Inflammatory macrophage (primary cell): ENCODE measurements at regions not wholly inside any gene's neighbourhood (a gene's known extent, or its start where the extent isn't known, plus 50 kb on each side); places are given as distances from the start of the nearest gene placed in this dataset.
"Not testable (repeated sequence)": the region's sequence is repeated elsewhere in the genome, so short reads cannot be mapped to it uniquely, and the experiment has no call there.

Source experiments
- DNase-seq, 2 donors: peaks; one replicate each; pipeline ENCODE4 v3.0.0-alpha.2; 2020 to 2022

- DNase-seq, result no peak
Observed at GRCh38 chr12:61523276-61523992, 736.8 kb upstream of the USP15 start.

DNA sequence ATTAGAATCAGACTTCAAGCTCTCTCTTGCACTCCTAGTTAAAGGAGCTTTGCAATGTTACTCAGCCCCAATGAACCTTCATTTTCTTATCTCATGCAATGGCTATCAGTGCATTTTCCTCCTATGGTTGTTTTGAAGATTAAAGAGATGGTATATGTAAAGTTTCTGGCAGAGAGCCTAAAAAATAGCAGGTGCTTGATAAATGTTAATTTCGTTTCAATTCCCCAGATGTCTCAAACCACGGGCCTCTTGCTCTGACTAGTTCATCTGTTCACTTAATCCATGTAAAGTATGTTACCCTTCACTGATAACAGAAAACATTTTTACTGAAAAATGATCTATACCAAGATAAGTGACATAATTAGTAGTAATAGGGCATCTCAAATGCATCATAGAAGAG lies 735.4 kb upstream of the USP15 start:
- DNase-seq, result no peak

DNA sequence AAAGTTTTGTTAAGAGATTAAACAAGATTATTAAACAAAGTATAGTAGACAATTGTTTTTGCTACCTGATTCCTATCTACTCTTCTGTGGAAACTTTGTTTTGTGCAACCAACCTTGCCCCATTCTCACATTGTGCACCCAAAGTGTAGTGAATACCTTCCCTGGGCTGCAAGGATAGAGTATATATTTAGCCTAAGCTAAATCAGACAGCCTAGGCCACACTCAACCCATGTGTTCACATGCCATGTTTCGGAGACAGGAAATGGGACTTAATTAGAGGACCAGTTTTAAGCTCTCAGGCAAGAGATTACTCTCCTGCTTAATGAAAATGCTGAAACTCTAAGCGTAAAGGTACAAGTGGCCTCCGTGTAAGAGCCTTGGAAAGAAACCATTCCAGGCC lies 734.9 kb upstream of the USP15 start:
- no peak for DNase-seq

DNA sequence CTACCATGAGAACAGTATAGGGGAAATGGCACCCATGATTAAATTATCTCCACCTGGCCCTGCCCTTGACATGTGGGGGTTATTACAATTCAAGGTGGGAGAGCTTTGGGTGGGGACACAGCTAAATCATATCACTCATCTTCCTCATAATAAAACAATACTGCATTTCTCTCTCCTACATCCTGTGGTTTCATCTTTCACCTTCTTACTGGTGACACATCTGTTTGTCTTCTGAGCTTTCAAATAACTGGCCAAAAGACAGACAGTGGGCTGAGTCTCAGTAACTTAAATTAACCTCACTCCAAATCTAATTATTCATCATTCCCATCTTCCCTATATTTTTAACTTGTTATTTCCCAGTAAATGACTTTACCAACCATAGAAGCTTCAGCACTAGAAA lies 729.7 kb upstream of the USP15 start:
- no peak for DNase-seq

DNA sequence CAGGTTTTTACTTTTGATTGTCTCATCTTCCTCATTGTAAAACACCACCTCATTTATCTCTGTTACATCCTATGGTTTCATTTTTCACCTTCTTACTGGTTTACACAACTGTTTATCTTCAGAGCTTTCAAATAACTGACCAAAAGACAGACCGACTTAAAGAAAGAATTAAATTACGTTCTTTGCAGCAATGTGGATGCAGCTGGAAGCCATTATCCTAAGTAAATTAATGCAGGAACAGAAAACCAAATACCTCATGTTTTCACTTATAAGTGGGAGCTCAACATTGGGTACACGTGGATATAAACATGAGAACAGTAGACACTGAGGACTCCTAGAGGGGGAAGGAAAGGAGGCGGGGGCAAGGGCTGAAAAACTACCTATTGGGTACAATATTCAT lies 729.0 kb upstream of the USP15 start:
- no peak for DNase-seq

DNA sequence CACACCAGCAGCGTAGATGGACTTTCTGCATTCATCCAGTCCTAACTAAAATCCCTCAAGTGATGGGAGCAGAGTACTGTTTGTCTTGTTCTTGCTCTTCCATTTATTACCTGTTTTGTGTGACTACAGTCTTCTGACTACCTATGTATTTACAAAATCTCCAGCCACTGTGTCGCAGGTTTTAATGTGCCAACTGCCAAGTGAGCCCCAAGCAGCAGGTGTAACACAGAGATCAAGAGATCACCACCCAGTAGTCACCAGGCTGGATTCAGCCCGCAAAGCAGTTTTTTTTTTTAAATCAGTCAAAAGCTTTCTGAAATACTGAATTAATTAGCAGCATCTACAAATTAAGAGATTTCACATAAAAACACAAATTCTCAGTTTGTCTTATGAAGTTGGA lies 724.1 kb upstream of the USP15 start:
- no peak for DNase-seq

- DNase-seq, result no peak
Observed at GRCh38 chr12:61536525-61536924, 723.7 kb upstream of the USP15 start.

DNA sequence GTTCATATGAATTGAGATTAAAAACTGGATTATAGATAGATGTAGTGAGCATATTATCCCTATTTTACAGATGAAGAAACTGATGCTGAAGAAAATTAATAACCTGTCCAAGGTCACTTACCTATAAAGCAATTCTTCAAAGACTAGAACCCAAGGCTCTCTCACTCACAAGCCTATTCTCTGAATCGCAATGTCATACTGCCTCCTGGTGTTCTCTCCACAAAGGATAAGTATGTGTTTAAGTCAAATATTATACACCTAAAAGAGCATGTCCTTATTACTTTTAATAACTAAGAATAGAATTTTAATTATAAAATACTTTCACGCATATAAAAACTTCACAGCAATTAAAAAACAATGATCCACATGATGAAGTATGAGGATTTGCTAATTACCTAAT lies 721.3 kb upstream of the USP15 start:
- no peak for DNase-seq

- no peak for DNase-seq
Observed at GRCh38 chr12:61542551-61542950, 717.7 kb upstream of the USP15 start.

DNA sequence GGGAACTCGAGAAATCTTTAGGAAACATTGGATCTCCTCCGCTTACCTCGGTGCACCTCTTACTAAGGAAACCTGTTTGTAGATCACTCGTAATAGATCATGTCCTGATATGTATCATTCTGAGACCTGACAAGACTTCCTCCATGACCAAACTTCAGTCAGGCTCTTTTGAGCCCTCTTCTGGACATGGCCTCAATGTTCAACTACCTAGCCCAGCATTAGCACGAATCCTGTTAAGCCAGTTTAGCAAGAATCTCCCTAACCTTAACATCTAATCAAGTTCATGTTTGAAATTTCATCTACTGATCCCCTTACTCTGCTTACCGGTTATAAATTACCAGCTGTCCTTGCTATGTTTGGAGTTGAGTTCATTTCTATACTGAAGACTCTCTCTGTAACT lies 713.9 kb upstream of the USP15 start:
- DNase-seq, result no peak

DNA sequence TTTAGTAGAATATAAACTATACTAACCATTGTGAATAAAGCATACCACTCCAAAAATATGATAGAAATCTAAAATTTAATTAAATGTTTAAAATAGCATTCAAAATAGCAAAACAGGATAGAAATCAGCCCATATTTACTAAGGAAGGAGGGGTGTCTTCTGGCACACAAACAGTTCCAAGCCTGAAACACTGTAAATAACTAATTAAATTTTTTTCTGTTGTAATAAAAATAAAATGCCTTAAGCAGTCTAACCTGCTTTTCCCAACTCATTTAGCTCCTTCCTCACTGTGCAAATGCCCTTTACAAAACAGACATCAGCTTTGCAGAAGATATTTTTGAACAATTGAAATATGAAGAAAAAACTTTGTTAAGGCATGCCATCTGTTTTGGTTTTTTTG lies 707.1 kb upstream of the USP15 start:
- DNase-seq, result no peak

- DNase-seq, result no peak
Observed at GRCh38 chr12:61554268-61555008, 705.8 kb upstream of the USP15 start.

DNA sequence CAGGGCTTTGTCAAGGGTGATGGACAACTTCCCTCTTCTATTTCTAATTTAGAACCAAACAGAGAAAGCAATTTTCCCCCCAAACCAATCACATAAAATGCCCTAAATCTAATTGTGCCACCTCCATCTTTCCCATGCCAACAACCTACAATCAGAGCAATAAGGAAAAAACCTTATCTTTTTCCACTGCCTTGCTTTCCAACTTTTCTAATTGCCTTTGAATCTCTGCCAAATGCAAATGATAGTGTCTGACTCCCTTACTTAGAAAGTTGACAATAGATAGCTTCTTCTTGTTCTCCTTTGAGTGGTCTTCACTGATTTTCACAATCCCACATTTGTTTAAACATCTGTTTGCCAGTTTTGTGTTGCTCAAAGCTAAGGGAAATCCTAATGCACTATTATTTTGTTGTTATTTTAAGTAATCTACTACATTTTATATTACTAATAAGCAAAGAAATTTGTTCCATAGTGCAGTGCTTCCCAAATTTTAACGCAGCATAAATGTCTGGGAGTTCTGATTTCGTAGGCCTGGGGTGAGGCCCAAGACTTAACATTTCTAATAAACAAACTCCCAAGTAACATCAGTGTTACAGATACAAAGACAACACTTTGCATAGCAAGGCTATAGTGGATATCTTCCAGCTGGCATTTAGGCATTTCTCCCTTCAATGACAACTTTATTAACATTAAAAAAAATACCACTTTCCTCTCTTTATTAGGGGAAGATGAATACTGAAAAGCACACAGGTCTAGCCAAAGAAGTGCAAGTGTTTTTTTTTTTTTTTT lies 696.3 kb upstream of the USP15 start:
- DNase-seq, result no peak

- DNase-seq, result no peak
Observed at GRCh38 chr12:61564466-61564865, 695.7 kb upstream of the USP15 start.

GRCh38 chr12:61566183-61566582 lies 694.0 kb upstream of the USP15 start:
- DNase-seq, result no peak

- DNase-seq, result no peak
Observed at GRCh38 chr12:61574339-61574738, 685.9 kb upstream of the USP15 start.

- DNase-seq, result no peak
Observed at GRCh38 chr12:61584943-61585342, 675.3 kb upstream of the USP15 start.

DNA sequence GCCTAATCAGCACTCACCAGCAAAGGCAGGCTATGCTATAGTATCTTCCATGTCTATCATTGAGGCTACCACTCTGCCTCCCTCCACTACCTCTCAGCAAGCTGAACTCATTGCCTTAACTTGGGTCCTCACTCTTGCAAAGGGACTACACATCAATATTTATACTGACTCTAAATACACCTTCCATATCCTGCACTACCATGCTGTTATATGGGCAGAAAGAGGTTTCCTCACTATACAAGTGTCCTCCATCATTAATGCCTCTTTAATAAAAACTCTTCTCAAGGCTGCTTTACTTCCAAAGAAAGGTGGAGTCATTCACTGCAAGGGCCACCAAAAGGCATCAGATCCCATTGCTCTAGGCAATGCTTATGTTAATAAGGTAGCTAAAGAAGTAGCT lies 669.3 kb upstream of the USP15 start:
- not testable (repeated sequence) for DNase-seq

DNA sequence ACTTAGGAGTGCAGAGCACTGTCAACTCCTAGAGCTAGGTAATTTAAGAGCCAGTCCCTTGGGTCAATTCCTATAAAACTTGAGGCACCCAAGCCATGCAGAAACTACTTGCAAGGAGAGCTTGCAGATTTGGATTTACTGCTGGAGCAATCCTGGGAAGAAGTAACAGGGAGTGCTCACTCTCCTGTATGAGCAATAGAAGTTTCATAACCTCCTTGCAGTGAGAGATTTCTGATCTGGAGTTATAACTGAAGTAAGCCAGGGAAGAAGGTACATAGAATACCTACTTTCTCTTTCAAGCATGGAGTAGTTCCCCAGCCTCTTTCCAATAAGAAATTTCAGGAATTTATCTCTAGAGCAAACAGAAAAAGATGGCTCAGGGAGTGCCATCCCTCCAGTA lies 650.1 kb upstream of the USP15 start:
- no peak for DNase-seq

DNA sequence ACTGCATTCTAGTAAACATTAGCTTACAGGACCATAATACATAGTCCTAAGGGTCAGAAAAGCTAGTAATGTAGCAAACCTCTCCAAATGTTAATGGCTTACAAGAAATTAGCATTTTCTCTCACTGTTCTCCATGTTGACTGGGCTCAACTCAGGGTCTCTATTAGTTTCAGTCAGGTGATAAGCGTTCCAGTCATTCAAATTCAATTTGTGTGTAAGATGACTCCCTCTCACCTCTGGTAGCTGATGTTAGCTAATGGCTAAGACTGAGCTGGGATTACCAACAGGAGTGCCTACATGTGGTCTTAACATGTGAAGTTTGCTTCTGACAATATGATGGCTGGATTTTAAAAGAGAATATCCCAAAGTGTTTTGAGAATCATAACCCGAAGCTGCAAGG lies 630.5 kb upstream of the USP15 start:
- DNase-seq, result no peak

- DNase-seq, result no peak
Observed at GRCh38 chr12:61646639-61647038, 613.6 kb upstream of the USP15 start.

DNA sequence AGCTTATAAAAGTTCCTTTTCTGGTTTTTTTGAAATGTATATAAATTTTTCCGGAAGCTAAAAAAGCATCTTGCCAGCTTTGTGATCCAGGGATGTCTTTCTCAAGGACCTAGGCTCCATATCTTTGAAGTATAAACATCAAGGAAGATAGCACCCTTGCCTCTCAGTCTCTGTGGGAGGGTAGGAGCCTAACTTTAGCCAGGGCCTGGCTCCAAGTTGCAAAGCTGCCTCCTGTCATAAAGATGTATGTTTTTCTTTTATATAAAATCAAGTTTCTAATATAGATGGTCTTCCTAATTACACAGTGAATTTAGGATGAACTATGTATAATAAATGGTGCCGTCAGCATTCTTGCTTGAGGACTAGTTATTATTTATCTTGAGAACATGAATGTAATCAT lies 612.6 kb upstream of the USP15 start:
- no peak for DNase-seq

DNA sequence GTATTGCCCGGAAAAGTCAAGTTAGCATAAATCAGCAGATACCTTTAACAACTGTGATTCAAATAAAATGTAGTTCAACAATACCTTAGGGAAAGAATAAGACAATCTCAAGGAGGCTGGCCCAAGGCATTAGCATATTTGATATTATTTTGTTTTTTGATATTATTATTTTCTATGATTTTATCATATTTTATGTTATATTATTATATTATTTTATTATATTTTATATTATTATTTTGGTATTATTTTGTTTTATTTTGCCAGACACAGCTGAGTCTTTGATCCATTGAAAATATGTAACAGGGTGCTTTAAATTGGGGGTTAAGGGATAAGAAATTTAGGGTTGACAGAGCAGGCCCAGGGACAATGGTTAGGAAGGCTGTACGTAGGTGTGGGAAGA lies 607.9 kb upstream of the USP15 start:
- DNase-seq, result no peak

- DNase-seq, result peak; percentile 8 to 13
Observed at GRCh38 chr12:61654698-61655097, 605.5 kb upstream of the USP15 start.
